Fibroblast of lung (primary cell): ENCODE measurements at regions not wholly inside any gene's neighbourhood (a gene's known extent, or its start where the extent isn't known, plus 50 kb on each side); places are given as distances from the start of the nearest gene placed in this dataset.
"Not testable (repeated sequence)": the region's sequence is repeated elsewhere in the genome, so short reads cannot be mapped to it uniquely, and the experiment has no call there.

ENCODE experiments used
- DNase-seq, 2 donors: peaks; one replicate each; pipeline versions ENCODE4 v3.0.0 to v3.0.0-alpha.2; 2010; ENCODE audit warnings: low read depth in 2 of 2
- H2AFZ ChIP-seq: 2 replicates; pipeline ENCODE4 v1.5.1; 2012; ENCODE audit warnings: low read length, control low read depth, inconsistent platforms
- H3K27ac ChIP-seq: 2 replicates; pipeline ENCODE4 v1.5.1; 2011; ENCODE audit warnings: low read length, control low read depth; ENCODE audit not compliant: insufficient read depth
- H3K27me3 ChIP-seq: 2 replicates; pipeline ENCODE4 v1.5.1; 2011; ENCODE audit warnings: mild to moderate bottlenecking, low read length; ENCODE audit not compliant: control insufficient read depth, insufficient read depth
- H3K36me3 ChIP-seq: 2 replicates; pipeline ENCODE4 v1.5.1; 2011; ENCODE audit warnings: low read length; ENCODE audit not compliant: control insufficient read depth, insufficient read depth
- H3K4me1 ChIP-seq: 2 replicates; pipeline ENCODE4 v1.5.1; 2011; ENCODE audit warnings: low read length; ENCODE audit not compliant: control insufficient read depth, insufficient read depth; ENCODE audit errors: extremely low read depth
- H3K4me2 ChIP-seq: 2 replicates; pipeline ENCODE4 v1.5.1; 2011; ENCODE audit warnings: low read length, control low read depth; ENCODE audit not compliant: insufficient read depth; ENCODE audit errors: extremely low read depth
- H3K4me3 ChIP-seq, 4 experiments: fragments of 200-600 bp in 1 of 4; sonication (generic) in 1 of 4; replicated peaks in 1 of 4; 2 replicates each; pipeline ENCODE4 v1.5.1; 2011 to 2016; ENCODE audit warnings: low read length in 4 of 4, low read depth in 3 of 4, mild to moderate bottlenecking in 3 of 4, control low read depth in 2 of 4, inconsistent platforms in 1 of 4, mixed read lengths in 1 of 4; ENCODE audit not compliant: insufficient read depth in 1 of 4; ENCODE audit errors: control extremely low read depth in 1 of 4
- H3K79me2 ChIP-seq: 2 replicates; pipeline ENCODE4 v1.5.1; 2012; ENCODE audit warnings: mild to moderate bottlenecking, low read length, inconsistent platforms; ENCODE audit not compliant: control insufficient read depth, insufficient read depth
- H3K9ac ChIP-seq: 2 replicates; pipeline ENCODE4 v1.5.1; 2011; ENCODE audit warnings: mild to moderate bottlenecking, low read length, control low read depth; ENCODE audit not compliant: insufficient read depth
- H3K9me3 ChIP-seq: 2 replicates; pipeline ENCODE4 v1.5.1; 2012; ENCODE audit warnings: low read depth, low read length; ENCODE audit not compliant: control insufficient read depth, insufficient read depth
- H4K20me1 ChIP-seq: 2 replicates; pipeline ENCODE4 v1.5.1; 2011; ENCODE audit warnings: low read length; ENCODE audit not compliant: control insufficient read depth, insufficient read depth; ENCODE audit errors: extremely low read depth
- CTCF ChIP-seq, 2 donors: IDR thresholded peaks in 1 of 2; conservative IDR thresholded peaks in 1 of 2; 1 replicate in 1 of 2; 2 replicates in 1 of 2; pipeline ENCODE4 v1.5.1; 2011 to 2012; ENCODE audit warnings: low read length in 2 of 2, control low read depth in 1 of 2, inconsistent platforms in 1 of 2, low read depth in 1 of 2, mild to moderate bottlenecking in 1 of 2
- EZH2 ChIP-seq: IDR thresholded peaks from 2 replicates; pipeline ENCODE4 v1.5.1; 2012; ENCODE audit warnings: low read length, control low read depth, mild to moderate bottlenecking; ENCODE audit errors: missing control alignments

- Histone ChIP-seq H3K36me3 (no peaks in the 10 kb centered on the region), H2AFZ (no peak overlapping the region), H3K27ac (no peak overlapping the region), H3K4me2 (no peak overlapping the region), H4K20me1 (no peaks in the 10 kb centered on the region), H3K4me1 (no peaks in the 10 kb centered on the region), H3K27me3 (no peaks in the 10 kb centered on the region), H3K9me3 (no peaks in the 10 kb centered on the region), H3K79me2 (no peaks in the 10 kb centered on the region), H3K4me3 (no peak overlapping the region), H3K9ac (no peak overlapping the region)
- DNase-seq = peak in 1 of 2 donors; percentile 81
- TF ChIP-seq CTCF (conservative IDR thresholded peaks at IDR 0.05 in 1 of 2, IDR thresholded peaks at IDR 0.05 in 1 of 2; ENCODE audit: low read depth in 1 of 2, low read length in 2 of 2) (no peak), EZH2 (no peak)
These were observed 1097.4 kb upstream of the TMEM132C start for GRCh38 chr12:127169321-127170181.

GRCh38 chr12:127170226-127171180 is 1096.5 kb upstream of the TMEM132C start:
- Histone ChIP-seq H3K27me3 (no peaks in the 10 kb centered on the region), H3K79me2 (no peaks in the 10 kb centered on the region), H3K4me3 (no peak overlapping the region), H4K20me1 (no peaks in the 10 kb centered on the region), H3K9me3 (no peaks in the 10 kb centered on the region), H3K4me1 (no peaks in the 10 kb centered on the region), H3K36me3 (no peaks in the 10 kb centered on the region), H3K4me2 (no peak overlapping the region), H3K9ac (no peak overlapping the region), H2AFZ (no peak overlapping the region), H3K27ac (no peak overlapping the region)
- TF ChIP-seq CTCF (conservative IDR thresholded peaks at IDR 0.05 in 1 of 2, IDR thresholded peaks at IDR 0.05 in 1 of 2; ENCODE audit: low read depth in 1 of 2, low read length in 2 of 2) (no peak), EZH2 (no peak)
- DNase-seq = peak in 1 of 2 donors; percentile 36

DNA sequence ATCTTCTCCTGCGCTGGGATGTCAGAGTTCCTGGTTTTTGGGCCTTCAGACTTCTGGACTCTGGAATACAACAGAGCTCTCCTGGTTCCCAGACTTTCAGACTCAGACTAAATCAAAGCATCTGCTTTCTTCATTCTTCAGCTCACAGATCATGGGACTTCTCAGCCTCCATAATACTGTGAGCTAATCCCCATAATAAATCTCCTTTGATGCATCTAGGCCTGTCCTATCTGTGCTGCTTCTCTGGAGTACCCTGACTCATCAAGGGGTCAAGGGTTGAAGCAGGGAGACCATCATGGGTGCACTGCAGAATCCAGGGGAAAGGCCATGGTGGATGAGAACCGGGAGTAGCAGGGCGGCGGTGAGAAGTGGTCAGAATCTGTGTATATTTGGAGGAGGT is 1094.1 kb upstream of the TMEM132C start:
- Histone ChIP-seq H3K36me3 (no peaks in the 10 kb centered on the region), H3K4me2 (no peak overlapping the region), H3K4me3 (no peak overlapping the region), H4K20me1 (no peaks in the 10 kb centered on the region), H3K27me3 (no peaks in the 10 kb centered on the region), H2AFZ (no peak overlapping the region), H3K9me3 (no peaks in the 10 kb centered on the region), H3K4me1 (no peaks in the 10 kb centered on the region), H3K27ac (no peak overlapping the region), H3K79me2 (no peaks in the 10 kb centered on the region), H3K9ac (no peak overlapping the region)
- DNase-seq = peak in 1 of 2 donors; percentile 7
- TF ChIP-seq CTCF (conservative IDR thresholded peaks at IDR 0.05 in 1 of 2, IDR thresholded peaks at IDR 0.05 in 1 of 2; ENCODE audit: low read depth in 1 of 2, low read length in 2 of 2) (no peak), EZH2 (no peak)

DNA sequence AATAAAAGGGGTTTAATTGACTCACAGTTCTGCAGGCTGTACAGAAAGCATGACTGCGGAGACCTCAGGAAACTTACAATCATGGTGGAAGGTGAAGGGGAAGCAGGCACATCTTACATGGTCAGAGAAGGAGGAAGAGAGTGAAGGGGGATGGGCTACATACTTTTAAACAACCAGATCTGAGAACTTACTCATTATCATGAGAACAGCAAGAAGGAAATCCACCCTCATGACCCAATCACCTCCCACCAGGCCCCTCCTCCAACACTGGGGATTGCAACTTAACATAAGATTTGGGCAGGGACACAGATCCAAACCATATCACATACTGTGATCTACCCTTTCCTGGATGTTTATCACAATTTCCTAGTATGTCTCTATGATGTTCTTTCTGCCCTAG is 1093.0 kb upstream of the TMEM132C start:
- not testable (repeated sequence) for H3K9ac ChIP-seq, H3K79me2 ChIP-seq, H3K27ac ChIP-seq, DNase-seq, H2AFZ ChIP-seq, H3K36me3 ChIP-seq, H3K27me3 ChIP-seq, H3K4me1 ChIP-seq, H3K4me2 ChIP-seq, H3K4me3 ChIP-seq, H4K20me1 ChIP-seq, H3K9me3 ChIP-seq
